OCI-LY7 (cell line): ENCODE measurements at regions not wholly inside any gene's neighbourhood (a gene's known extent, or its start where the extent isn't known, plus 50 kb on each side); places are given as distances from the start of the nearest gene placed in this dataset.

Source experiments
- BruUV-seq: library from RNA; stranded (reverse); fragments of 400-500 nt; replicated peaks from 2 replicates; lab custom pipeline; 2021; lab: Mats Ljungman, UMichigan
- CTCF ChIA-PET: fragments of 300-600 bp; sonication (Branson Sonifier 250); formaldehyde crosslinking; loops from one replicate; lab custom pipeline; 2022; ENCODE audit warnings: antibody characterized with exemption; ENCODE audit not compliant: unreplicated experiment; lab: Charles Lee
- POLR2A ChIA-PET: fragments of 300-600 bp; sonication (Branson Sonifier 250); formaldehyde crosslinking; loops from one replicate; lab custom pipeline; 2022; ENCODE audit warnings: antibody characterized with exemption; lab: Charles Lee
- DNase-seq: peaks from one replicate; pipeline ENCODE4 v3.0.0-alpha.2; 2015; ENCODE audit warnings: low spot score
- H2AFZ ChIP-seq: fragments of 200-600 bp; sonication (generic), shearing (Covaris generic); 2 replicates; pipeline ENCODE4 v1.6.1; 2014; ENCODE audit warnings: mild to moderate bottlenecking, antibody characterized with exemption, low read length, moderate library complexity
- H3K27ac ChIP-seq: fragments of 200-600 bp; sonication (generic); 2 replicates; pipeline ENCODE4 v1.5.1; 2014; ENCODE audit warnings: mixed run types, low read depth, mild to moderate bottlenecking, moderate library complexity, low read length, inconsistent platforms; ENCODE audit not compliant: poor library complexity, severe bottlenecking
- H3K36me3 ChIP-seq: fragments of 200-600 bp; sonication (generic); 2 replicates; pipeline ENCODE4 v1.6.1; 2014; ENCODE audit warnings: mild to moderate bottlenecking, antibody characterized with exemption, low read length, moderate library complexity, mixed read lengths; ENCODE audit not compliant: insufficient read depth
- H3K4me1 ChIP-seq: fragments of 200-600 bp; sonication (generic); 2 replicates; pipeline ENCODE4 v1.5.1; 2014; ENCODE audit warnings: mild to moderate bottlenecking, low read length; ENCODE audit not compliant: insufficient read depth, poor library complexity, severe bottlenecking
- H3K4me2 ChIP-seq: fragments of 200-600 bp; sonication (generic); 2 replicates; pipeline ENCODE4 v1.6.1; 2014; ENCODE audit warnings: mild to moderate bottlenecking, low read length
- H3K4me3 ChIP-seq: fragments of 200-600 bp; sonication (generic); 2 replicates; pipeline ENCODE4 v1.5.1; 2014; ENCODE audit warnings: mild to moderate bottlenecking, low read depth, low read length; ENCODE audit not compliant: poor library complexity, severe bottlenecking
- H3K79me2 ChIP-seq: fragments of 200-600 bp; sonication (generic); 2 replicates; pipeline ENCODE4 v1.6.1; 2016; ENCODE audit warnings: low read depth, mild to moderate bottlenecking, low read length, moderate library complexity, mixed read lengths; ENCODE audit not compliant: insufficient read depth
- H3K9me2 ChIP-seq: fragments of 200-600 bp; sonication (generic); 2 replicates; pipeline ENCODE4 v1.6.1; 2016; ENCODE audit warnings: mild to moderate bottlenecking, low read length, mixed read lengths; ENCODE audit not compliant: insufficient read depth
- H3K9me3 ChIP-seq: fragments of 200-600 bp; sonication (generic); 2 replicates; pipeline ENCODE4 v1.6.1; 2014; ENCODE audit warnings: mild to moderate bottlenecking, mixed run types, low read length, mixed read lengths
- H4K20me1 ChIP-seq: fragments of 200-600 bp; sonication (generic); 2 replicates; pipeline ENCODE4 v1.6.1; 2014; ENCODE audit warnings: mild to moderate bottlenecking, antibody characterized with exemption, low read length, moderate library complexity, mixed read lengths; ENCODE audit not compliant: insufficient read depth
- EZH2phosphoT487 ChIP-seq: fragments of 200-600 bp; sonication (generic); IDR thresholded peaks from 2 replicates; pipeline ENCODE4 v1.6.1; 2018; ENCODE audit warnings: low read depth, borderline replicate concordance, mild to moderate bottlenecking, mixed run types, antibody characterized with exemption, low read length, moderate library complexity, mixed read lengths
- intact Hi-C: fragments of 100-400 bp; cut with micrococcal nuclease; formaldehyde crosslinking; loops from one replicate; pipeline ENCODE4 v1.10.0; 2022; ENCODE audit not compliant: unreplicated experiment
- TF ChIP-seq, protein P1 (sequence below): fragments of 200-600 bp; sonication (generic); conservative IDR thresholded peaks from 2 replicates; pipeline ENCODE4 v1.5.1; 2014; ENCODE audit warnings: mild to moderate bottlenecking, antibody characterized with exemption, low read length, moderate library complexity, mixed read lengths

GRCh38 chr13:107873926-107874325, 341.4 kb downstream of the LIG4 start:
- H3K4me3 ChIP-seq: no peak overlapping the region
- no peak for TF ChIP-seq EZH2phosphoT487
- TF ChIP-seq, protein P1, sequence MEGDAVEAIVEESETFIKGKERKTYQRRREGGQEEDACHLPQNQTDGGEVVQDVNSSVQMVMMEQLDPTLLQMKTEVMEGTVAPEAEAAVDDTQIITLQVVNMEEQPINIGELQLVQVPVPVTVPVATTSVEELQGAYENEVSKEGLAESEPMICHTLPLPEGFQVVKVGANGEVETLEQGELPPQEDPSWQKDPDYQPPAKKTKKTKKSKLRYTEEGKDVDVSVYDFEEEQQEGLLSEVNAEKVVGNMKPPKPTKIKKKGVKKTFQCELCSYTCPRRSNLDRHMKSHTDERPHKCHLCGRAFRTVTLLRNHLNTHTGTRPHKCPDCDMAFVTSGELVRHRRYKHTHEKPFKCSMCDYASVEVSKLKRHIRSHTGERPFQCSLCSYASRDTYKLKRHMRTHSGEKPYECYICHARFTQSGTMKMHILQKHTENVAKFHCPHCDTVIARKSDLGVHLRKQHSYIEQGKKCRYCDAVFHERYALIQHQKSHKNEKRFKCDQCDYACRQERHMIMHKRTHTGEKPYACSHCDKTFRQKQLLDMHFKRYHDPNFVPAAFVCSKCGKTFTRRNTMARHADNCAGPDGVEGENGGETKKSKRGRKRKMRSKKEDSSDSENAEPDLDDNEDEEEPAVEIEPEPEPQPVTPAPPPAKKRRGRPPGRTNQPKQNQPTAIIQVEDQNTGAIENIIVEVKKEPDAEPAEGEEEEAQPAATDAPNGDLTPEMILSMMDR: no peak
- no peaks in the 10 kb centered on the region for H3K4me1 ChIP-seq
- H2AFZ ChIP-seq: no peak overlapping the region
- no peak overlapping the region for H3K27ac ChIP-seq
- BruUV-seq: no TSS peak
- H3K79me2 ChIP-seq: no peaks in the 10 kb centered on the region
- no peaks in the 10 kb centered on the region for H3K36me3 ChIP-seq
- no peaks in the 10 kb centered on the region for H3K9me3 ChIP-seq
- no peaks in the 10 kb centered on the region for H4K20me1 ChIP-seq
- no peaks in the 10 kb centered on the region for H3K9me2 ChIP-seq
- ChIA-PET POLR2A (no interaction called here), CTCF (no interaction called here)
- H3K4me2 ChIP-seq: no peak overlapping the region
- no peak for DNase-seq
- intact Hi-C loops: no loop called here

DNA sequence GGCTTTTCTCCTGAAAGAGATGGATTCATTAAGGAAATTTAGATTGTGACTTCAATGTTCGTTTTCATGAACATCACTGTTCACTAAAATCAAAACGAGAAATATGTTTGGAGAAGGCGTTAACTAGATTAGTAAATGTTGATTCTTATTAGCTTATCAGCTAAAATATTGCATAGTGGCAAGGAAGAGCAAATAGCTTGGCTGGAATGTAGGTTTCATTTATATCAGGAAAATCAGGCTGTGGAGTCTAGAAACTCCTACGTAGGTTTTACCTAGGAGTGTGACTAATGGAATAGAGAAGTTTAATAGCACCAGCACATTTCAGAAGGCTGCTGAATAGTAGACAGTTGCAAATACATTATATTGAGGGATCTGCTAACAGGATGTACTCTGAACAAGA, 344.9 kb downstream of the LIG4 start:
- no peak for DNase-seq
- no peaks in the 10 kb centered on the region for H3K9me3 ChIP-seq
- ChIA-PET CTCF (no interaction called here), POLR2A (interaction anchor here (0.6 kb wide), 1 partner anchor 331 kb away, joined by 3 read pairs; no protein-coding TSS in a partner anchor)
- no peaks in the 10 kb centered on the region for H3K4me1 ChIP-seq
- H3K27ac ChIP-seq: no peak overlapping the region
- no peak overlapping the region for H2AFZ ChIP-seq
- no peaks in the 10 kb centered on the region for H4K20me1 ChIP-seq
- H3K9me2 ChIP-seq: no peaks in the 10 kb centered on the region
- H3K36me3 ChIP-seq: no peaks in the 10 kb centered on the region
- intact Hi-C loops: no loop called here
- no peak overlapping the region for H3K4me3 ChIP-seq
- TF ChIP-seq, protein P1: no peak
- no peak for TF ChIP-seq EZH2phosphoT487
- H3K4me2 ChIP-seq: no peak overlapping the region
- H3K79me2 ChIP-seq: no peaks in the 10 kb centered on the region
- BruUV-seq: no TSS peak

DNA sequence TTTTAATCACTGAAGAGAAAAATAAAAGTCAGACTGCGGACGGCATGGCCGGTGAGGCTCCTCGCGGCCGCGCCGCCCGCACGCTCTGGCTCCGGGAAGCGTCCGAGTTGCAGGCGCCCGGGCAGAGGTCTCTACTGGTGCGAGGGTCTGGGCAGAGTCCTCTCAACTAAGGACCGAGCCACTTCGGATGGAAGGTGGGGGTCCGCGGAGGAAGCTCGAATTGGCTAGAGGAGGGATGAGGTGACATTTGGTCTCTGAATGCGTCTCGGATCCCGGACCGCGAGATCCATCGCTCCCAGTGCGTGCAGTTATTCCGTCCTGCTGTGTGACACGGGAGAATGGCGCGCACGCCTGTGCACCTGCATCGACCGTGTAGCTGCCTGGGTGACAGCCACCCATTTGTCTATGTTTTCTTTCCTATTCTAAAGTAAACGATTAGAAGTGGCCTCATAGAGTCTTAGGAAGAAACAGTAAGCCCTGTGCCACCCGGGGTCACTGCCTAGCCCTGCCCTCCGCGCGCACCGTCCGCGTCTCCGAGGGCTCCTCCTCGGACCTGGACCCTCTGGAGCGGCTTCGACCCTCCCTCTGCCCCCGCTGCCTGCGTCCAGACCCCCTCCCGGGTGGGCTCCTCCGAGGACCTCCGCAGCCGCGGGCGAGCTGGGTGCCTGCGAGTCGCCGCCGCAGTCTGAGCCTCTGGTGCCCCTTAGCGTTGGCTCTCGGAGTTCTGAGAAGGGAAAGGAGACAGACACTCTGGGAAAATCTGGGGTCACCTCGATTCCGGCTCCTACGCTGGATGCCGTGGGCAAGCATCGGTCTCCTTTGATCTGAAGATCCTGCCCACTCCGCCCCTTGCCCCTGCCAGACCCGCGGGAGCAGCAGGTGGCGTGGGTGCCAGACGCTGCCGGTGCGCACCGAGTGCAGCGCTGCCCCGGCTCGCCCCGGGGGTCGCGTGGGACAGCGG, 347.4 kb downstream of the LIG4 start:
- H3K9me3 ChIP-seq: no peaks in the 10 kb centered on the region
- no peaks in the 10 kb centered on the region for H4K20me1 ChIP-seq
- H3K4me3 ChIP-seq: no peak overlapping the region
- CTCF ChIA-PET: no interaction called here
- no peak overlapping the region for H2AFZ ChIP-seq
- no peaks in the 10 kb centered on the region for H3K79me2 ChIP-seq
- no peak overlapping the region for H3K27ac ChIP-seq
- no peak overlapping the region for H3K4me2 ChIP-seq
- H3K36me3 ChIP-seq: no peaks in the 10 kb centered on the region
- no TSS peak for BruUV-seq
- intact Hi-C loops: no loop called here
- TF ChIP-seq EZH2phosphoT487: no peak
- TF ChIP-seq, protein P1: no peak
- DNase-seq: no peak
- H3K9me2 ChIP-seq: no peaks in the 10 kb centered on the region
- POLR2A ChIA-PET: no interaction called here
- no peaks in the 10 kb centered on the region for H3K4me1 ChIP-seq
